ENCODE measurements at regions not wholly inside any gene's neighbourhood (a gene's known extent, or its start where the extent isn't known, plus 50 kb on each side); places are given as distances from the start of the nearest gene placed in this dataset.
A peak's percentile ranks its signal among the peaks of the same experiment; 100 is the strongest.
"Not testable (repeated sequence)": the region's sequence is repeated elsewhere in the genome, so short reads cannot be mapped to it uniquely, and the experiment has no call there.

DNA sequence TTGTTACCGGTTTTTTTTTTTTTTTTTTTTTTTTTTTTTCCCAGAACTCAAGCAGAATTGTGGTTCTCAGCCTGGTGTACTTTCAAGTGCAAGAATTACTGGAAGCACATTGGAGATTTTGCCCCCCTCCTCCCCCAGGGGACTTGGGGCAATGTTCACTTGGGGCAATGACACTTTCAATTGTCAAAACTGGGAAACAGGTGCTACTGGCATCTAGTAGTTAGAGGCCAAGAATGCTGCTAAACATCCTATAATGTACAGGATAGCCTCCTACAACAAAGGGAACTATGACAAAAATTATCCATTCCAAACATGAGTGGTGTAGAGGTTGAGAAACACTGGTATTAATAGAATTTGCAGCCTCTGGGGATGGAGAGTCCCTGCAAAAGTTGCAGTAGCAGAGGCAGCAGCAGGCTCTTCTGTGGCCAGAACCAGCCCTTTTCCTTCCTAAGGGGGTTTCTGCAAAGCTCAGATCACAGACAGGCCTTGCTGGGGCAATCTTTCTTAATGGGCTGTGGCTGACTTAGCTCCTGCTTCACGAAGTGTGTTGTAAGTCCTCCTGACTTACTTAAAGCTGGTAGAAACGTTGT is 144.3 kb upstream of the MRPS22 start:
- DNase-seq (ENCODE audit: low spot score): no peak

DNA sequence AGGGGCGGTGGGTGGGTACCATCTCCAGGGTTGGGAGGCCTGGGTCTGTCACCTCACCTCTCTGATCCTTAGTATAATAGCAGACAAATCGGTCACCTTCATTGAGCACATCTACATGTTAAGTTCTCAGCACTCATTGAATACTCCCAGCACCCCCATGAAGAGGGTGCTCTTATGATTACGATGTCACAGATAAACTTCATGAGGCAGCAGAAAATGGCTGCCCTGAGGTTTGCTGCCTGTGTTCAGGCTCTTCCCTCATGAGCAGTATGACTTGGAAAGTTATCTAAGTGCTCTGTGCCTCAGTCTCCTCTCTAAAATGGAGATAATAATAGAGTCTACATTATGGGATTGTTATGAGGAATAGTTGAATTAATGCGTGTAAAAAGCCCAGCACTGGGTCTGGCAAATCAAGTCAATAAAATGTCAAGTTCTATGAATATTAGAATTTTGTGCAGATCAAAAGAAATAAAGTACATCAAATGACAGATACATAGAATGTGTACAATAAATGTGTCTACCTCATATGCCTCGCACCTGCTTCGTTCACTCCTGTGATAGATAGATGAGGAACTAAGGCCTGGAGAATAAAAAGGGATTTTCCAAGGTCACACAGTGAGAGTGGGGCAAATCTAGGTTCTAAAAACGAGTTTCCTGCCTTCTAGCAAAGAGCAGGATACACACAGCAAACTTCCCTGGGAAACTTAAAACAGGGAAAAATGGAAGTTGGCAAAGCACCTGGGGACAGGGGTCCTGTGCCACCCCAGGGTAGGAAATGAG is 142.2 kb upstream of the MRPS22 start:
- no peak for DNase-seq (ENCODE audit: low spot score)

DNA sequence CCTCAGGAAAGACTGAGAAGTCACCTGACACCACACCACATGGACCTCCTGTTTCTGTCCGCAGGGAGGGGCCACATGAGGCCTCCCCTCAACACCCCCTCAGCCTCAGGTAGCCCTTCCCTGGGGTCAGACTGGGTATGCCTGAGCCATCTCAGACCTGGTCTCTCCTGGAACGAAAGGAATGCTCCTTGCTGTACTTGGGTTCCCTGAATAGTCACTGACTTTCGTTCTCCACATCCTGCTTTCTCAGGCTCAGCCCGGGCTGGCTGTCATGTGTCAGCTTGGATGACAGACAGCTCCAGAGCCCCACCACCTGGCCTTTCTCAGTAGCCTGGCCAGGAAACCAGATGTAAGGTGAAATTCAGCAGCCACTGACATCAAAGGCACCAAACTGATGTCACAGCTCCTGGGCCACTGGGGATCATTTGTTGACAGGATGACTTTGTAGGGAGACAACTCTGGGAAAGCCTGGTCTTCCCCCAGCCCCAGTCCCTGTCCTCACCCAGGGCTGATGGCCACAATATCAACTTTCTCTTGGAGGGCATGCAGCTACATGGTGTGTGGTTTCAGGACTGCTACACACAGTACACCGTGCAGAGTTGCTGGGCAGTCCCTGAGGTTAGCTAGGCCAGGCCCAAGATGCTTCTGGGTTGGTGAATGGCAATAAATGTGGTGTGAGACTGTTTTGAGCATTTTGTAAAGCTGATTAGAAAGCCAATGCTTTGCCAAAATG is 141.4 kb upstream of the MRPS22 start:
- peak; percentile 16 for DNase-seq (ENCODE audit: low spot score)

DNA sequence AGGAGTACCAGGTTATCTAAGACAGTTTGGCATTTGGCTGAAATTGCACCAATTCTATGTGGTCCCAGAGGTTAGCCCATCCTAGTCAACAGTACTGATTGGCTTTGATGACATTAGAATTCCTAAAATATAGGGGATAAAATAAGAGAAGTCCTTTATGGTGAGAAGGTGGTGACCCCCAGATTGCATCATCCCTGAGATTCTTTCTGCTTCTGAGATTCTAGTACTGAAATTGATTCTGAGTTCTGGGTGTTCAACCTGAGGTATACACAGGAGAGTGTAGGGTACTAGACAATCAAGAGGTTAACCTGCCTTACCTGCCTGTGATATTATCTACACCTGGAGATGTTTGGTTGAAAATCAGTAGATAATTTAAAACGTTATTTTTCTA is 140.9 kb upstream of the MRPS22 start:
- DNase-seq (ENCODE audit: low spot score): no peak

DNA sequence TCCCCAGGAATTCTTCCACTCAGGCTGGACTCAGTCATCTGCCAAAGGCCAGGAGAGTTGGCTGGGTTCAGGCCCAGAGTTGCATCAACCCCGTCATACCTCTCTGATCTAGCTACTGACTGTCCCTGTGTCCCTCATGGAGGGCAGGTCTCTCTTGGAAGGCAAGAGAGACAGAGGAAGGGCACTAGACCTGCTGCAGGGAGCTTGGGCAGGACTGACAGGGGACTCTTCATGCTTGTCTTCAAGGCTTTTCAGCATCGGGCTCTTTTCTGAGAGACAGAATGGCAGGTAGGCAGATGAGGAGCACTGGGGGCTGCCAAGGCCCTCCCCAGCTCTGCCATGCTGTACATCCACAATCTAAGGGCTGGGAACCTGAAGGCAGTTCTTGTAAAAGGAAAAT is 140.1 kb upstream of the MRPS22 start:
- DNase-seq (ENCODE audit: low spot score): no peak

DNA sequence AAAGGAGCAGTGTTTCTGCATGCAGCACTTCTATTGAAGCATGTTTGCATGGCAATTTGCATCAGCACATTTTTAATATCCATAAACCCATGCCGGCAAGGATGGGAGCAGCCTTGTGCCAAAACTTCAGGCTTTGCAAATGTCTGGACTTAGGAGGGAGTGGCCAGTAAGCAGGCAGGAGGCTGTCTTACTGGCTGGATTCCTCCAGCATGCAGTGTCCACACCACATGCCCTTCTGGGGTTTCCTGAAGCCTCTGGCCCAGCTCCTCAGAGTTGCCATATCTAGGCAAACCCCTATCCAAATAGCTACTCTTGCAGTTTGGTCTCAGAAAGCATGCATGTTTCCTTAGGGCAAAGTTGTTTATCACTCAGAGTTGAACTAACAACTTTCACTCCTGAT is 139.1 kb upstream of the MRPS22 start:
- no peak for DNase-seq (ENCODE audit: low spot score)

DNA sequence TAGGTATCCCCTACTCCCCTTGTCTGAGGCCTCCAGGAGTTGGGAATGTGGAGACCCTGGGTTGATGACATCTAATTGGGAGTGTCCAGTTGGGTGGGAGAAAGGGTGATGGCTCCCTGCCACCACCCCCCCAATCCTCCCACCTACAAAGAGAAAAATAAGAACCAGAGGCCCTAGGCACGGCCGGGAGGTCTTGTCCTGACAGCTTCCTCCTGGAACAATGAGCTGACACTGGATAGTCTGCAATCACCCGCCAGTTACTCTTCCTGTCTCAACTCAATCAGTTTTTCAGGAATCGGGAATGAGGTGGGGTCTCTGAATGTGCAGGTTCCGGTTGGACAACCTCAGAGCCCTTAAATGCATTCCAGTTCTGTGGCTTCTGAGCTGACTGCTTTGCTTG is 129.9 kb upstream of the MRPS22 start:
- DNase-seq (ENCODE audit: low spot score): no peak

DNA sequence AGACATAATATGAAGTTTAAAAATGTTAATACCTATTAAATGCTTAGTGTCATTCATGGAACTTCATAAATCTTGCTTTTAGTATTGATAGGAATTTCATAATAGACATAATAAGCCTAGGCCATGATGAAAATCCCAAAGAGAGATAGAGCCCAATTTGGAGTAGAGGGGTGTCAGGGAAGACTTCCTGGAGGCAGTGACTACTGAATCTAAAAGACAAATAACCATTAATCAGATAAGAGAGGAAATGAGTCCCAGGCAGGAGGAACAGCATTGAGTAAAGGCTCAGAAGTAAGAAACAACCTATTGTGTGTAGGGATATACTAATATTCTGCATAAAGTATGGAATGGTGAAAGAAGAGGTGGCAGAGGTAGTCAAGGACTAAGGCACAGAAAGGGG is 126.9 kb upstream of the MRPS22 start:
- DNase-seq (ENCODE audit: low spot score): no peak

DNA sequence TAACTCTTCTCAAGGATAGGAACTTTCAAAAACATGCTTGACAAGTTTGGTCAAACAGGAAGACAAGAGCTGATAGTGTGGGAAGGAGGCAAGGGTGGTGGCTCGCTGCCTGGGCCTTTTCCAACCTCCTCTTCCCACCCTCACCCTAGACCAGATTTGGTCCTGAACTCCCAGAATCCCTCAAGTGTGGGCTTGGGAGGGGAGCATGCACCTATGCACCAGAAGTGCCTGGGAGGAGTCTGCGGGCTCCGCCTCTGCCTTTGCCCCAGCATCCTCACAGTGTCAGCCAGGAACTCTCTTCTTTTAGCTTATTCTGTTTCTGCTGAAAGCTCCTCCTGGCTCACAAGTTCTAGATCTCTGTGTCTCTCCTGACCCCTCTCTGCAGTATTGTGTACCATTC is 126.2 kb upstream of the MRPS22 start:
- DNase-seq (ENCODE audit: low spot score): no peak

DNA sequence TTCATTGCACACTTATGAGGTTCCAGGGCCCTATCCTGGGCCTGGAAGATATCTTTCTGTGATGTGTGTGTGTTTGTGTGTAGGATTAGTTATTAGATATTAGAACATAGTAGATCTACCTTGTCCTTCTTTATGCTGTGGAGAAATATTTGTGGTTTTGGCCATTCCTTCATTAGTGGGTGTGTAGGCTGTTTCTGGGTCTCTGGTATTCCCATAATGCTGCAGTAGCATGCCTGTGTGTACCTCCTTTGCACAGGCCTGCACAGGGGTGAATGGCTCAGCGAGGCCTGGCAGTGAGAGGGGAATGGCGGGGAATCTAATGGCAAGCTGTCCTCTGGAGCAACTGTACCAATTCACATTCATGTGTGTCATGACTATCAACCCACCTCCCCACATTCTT is 125.8 kb upstream of the MRPS22 start:
- no peak for DNase-seq (ENCODE audit: low spot score)

DNA sequence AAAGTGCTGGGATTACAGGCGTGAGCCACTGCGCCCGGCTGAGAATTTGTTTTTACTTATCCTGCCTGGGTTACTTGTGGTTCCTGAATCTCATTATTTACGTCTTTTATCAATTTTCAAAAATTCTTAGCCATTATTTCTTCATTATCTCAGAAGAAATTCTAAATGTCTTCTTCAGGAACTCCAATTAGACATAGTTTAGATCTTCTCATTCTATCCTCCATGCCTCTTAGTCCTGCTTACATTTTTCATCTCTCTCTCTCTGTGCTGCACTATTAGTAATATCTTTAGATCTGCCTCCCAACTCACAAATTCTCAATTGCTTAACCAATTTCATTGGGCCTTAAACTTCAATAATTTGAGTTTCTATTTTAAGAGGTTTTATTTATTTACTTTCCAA is 124.4 kb upstream of the MRPS22 start:
- no peak for DNase-seq (ENCODE audit: low spot score)

DNA sequence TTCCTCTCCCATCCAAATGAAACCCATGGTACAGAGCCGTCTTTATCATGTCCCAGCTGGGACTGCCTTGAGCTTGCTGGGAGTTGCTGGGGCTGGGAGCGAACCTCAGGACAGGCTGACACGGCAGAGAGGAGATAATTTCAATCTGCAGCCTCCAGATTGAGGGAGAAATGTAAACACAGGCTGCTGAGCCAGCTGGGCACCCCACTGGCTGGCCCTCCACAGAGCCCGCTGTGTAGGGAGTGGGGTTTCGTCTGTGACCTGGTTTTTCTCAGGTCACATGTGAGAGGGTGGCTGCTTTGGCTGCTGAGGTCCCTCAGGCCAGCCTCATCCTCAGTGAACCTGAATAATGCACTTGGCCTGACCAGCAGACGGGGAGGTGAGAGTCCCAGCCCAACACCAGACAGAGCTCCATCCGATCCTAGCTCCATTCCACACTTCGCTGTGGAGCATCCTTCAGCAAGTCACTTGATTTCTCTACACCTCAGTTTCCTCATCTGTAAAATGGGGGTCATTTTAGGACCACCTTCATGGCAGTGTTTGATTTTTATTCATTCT is 121.6 kb upstream of the MRPS22 start:
- no peak for DNase-seq (ENCODE audit: low spot score)

DNA sequence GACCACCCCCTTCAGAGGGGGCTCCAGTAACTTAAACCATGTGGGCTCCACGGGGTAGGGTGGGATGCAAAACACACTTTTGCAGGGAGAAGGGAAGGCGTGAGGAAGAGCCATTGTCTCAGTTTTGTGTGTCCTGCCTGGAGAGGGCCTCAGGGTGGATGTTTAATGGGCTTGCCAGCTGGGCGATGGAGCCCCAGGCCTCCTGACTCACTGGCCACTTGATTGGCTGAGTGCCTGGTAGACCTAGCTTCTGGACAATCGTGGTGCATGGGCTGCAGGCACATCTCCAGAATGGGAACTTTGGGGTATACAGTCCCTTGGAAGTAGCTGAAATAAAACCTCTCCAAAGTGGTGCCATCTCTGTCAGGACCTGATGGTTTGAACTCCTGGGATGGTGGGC is 118.3 kb upstream of the MRPS22 start:
- no peak for DNase-seq (ENCODE audit: low spot score)

DNA sequence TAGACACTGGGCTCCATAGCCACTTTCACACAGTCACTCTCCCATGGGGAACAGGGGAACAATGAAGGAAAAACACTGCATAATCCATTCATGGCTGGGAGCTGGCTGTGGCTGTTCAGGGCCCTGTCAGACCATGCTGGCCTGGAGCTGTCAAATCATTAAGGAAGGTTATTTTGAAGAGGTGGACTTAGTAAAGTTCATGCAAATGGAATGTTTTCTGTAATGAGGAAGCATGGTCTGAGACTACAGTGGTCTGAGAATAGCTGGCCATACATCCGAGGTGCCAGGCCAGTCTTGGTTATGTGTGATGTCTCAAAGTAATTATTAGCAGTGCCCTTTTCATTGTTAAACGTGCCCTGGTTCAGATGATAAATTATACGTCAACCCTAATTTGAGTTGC is 117.1 kb upstream of the MRPS22 start:
- DNase-seq (ENCODE audit: low spot score): no peak

DNA sequence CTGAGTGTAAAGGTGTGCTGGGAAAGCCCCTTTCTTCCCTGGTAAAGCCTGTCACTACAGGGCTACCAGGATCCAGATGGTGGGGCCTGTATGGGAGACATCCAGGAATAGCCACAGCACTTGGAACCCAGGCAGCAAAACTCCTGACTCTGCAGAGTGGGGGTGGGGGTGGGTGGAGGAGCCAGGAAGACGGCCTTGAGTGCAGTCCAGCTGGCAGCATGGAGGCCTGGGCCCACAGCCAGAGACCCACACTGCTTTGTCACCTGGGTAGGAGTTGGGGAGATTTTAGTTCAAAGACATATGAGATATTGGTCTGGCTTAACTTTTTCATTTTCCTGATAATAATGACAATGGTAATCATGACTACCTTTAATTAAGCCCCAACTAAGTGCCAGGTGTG is 116.7 kb upstream of the MRPS22 start:
- no peak for DNase-seq (ENCODE audit: low spot score)

DNA sequence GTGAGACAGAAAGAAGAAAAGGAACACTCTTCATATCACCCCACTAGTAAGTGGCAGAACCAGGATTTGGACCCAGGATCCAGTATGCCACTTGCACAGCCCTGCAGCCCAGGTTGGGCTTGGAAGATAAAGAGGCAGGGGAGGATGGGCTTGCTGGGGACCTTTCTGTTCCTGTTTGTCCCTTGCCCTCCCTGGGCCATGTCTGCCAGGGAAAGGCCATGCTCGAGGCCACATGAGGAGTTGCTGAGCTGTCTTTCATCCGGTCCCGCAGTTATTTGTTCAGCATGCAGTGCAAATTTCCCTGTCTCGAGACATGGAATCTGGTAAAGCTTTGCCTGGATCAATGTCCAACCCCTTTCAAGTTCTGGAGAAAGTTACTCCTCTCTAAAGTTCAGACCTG is 116.0 kb upstream of the MRPS22 start:
- DNase-seq (ENCODE audit: low spot score): no peak

DNA sequence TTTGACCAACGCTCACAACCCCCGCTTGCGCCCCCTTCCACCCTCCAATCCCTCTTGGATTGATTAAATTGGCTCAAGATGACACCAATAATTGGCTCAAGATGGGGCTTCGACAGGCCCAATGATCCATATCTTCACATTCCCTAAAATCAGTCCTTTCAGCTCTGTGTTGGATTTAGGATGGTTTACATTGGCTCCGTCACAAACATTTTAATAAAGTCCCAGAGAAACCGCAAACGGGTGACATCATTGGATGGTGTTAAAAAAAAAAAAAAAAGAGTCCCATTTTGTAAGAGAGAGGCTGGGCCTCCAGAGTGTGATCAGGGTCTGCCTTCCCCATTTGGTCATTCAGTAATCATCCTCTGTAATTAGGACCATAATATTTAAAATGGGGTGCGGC is 113.4 kb upstream of the MRPS22 start:
- peak; percentile 41 for DNase-seq (ENCODE audit: low spot score)

DNA sequence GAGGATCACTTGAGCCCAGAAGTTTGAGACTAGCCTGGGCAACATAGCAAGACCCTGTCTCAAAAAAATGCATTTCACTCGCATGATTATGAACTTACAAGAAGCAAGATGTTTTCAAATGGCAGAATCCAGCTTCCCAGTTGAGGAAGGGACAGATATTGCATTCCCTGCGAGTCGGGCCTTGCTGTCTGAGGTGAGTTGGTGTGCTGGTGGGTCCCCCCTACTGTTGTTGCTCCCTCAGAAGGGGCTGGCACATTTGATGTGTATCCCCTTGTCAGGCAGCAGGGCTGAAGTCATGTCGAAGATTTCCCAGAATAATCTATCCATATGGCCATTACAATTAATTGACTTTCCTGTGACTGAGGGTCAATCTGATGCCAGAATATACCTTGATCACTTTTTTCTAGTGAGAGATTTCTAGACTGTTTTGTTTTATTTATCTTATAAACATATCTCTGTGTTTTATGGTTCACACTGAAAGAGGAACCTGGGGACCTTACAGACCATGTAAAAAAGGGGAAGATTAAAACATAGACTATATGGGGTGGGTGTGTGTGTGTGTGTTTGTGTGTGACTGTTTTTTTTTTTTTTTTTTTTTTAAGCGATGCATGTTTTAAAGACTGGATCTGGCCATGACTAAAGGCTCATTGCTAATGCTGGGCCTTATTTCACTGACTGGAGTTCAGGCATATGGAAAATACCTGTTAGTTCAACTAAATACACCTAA is 112.1 kb upstream of the MRPS22 start:
- DNase-seq (ENCODE audit: low spot score): no peak

DNA sequence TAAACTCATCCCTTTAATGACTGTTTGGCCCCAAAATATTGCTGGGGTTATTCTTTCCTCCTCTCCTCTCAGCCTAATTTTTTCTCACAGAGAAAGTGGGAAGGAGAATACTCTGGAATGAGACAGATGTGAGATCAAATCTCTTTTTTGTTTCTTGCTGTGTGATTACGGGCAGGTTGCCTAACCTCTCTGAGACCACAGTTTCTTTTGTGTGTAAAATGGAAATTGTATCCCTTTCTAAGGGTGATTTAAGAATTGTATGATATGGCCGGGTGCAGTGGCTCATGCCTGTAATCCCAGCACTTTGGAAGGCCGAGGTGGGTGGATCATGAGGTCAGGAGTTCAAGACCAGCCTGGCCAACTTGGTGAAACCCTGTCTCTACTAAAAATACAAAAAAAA is 111.5 kb upstream of the MRPS22 start:
- not testable (repeated sequence) for DNase-seq (ENCODE audit: low spot score)

DNA sequence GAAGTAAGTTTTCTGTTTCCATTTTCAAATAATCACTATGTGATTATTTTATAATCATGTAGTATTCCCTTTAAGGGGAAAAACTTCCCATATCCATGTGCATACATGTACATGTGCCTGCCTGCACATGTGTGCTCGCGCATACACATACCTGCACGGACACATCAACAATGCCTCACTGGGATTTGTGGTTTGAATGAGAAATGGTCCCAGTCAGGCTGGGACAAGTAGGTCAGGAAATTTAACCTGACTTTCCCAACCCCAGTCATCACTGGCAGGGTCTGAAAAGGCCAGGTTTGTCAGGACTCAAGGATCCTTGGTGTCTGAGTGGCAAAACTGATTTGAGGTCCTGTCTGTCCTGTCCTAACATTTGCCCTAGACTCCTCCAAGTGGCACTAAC is 109.3 kb upstream of the MRPS22 start:
- DNase-seq (ENCODE audit: low spot score): no peak

DNA sequence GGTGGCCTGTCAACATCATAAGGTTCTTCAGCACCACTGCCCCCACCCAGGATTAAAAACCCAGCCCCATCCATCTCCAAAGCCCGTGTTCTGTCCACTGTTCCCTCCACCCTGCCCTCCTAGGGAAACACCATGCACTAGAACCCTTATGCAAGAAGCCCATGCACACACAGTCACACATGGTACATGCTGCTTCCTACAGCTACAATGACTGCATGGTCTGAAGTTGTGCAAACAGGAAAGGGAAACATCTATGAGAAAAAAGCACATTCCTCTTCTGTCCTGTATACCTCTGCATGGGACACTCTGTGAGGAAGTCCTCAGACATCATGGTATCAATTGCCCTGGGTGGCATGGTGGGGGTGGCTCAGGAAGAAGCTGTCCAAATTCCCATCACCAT is 108.6 kb upstream of the MRPS22 start:
- DNase-seq (ENCODE audit: low spot score): no peak

DNA sequence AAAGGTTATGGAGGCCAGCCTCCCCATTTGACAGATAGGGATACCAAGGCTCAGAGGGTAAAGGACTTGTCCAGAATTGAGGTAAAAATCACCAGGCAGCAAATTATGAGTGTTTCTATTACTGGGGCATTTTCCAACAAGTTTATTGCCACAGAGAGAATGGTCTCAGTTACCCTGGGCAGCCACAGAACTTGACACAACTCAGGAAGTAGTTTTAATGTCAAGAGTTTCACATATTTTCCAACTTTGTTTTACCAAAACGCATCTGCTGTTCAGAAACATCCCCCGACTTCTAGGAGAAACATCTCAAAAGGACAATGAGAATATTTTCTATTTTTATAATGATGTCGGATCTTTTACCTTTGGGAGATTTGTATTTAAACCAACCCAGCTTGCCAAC is 107.5 kb upstream of the MRPS22 start:
- DNase-seq (ENCODE audit: low spot score): no peak
